Transverse colon (tissue), 3 donors: ENCODE measurements at regions not wholly inside any gene's neighbourhood (a gene's known extent, or its start where the extent isn't known, plus 50 kb on each side); places are given as distances from the start of the nearest gene placed in this dataset.

Experiments used
- EP300 ChIP-seq: sonication (generic); formaldehyde crosslinking; IDR thresholded peaks from one replicate; pipeline ENCODE4 v1.6.1; 2017; ENCODE audit warnings: antibody characterized with exemption, low read depth
- TF ChIP-seq, protein P1 (sequence below), 5 experiments: fragments of 200-600 bp in 3 of 5; fragments of 450-650 bp in 2 of 5; sonication (generic) in 3 of 5; IDR thresholded peaks; 1 replicate in 2 of 5; 2 replicates in 3 of 5; pipeline ENCODE4 v1.5.1; 2016 to 2017; ENCODE audit warnings: antibody characterized with exemption in 5 of 5, inconsistent platforms in 3 of 5, mild to moderate bottlenecking in 2 of 5, moderate library complexity in 1 of 5

- TF ChIP-seq, protein P1, sequence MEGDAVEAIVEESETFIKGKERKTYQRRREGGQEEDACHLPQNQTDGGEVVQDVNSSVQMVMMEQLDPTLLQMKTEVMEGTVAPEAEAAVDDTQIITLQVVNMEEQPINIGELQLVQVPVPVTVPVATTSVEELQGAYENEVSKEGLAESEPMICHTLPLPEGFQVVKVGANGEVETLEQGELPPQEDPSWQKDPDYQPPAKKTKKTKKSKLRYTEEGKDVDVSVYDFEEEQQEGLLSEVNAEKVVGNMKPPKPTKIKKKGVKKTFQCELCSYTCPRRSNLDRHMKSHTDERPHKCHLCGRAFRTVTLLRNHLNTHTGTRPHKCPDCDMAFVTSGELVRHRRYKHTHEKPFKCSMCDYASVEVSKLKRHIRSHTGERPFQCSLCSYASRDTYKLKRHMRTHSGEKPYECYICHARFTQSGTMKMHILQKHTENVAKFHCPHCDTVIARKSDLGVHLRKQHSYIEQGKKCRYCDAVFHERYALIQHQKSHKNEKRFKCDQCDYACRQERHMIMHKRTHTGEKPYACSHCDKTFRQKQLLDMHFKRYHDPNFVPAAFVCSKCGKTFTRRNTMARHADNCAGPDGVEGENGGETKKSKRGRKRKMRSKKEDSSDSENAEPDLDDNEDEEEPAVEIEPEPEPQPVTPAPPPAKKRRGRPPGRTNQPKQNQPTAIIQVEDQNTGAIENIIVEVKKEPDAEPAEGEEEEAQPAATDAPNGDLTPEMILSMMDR (IDR thresholded peaks at IDR 0.05): no peak
- no peak for TF ChIP-seq EP300
Observed at GRCh38 chr6:141719476-141719875, 413.2 kb upstream of the GJE1 start.
